ENCODE measurements at regions not wholly inside any gene's neighbourhood (a gene's known extent, or its start where the extent isn't known, plus 50 kb on each side); places are given as distances from the start of the nearest gene placed in this dataset.

- ChIA-PET POLR2A (no interaction called here), CTCF (no interaction called here)
- no peaks in the 10 kb centered on the region for H3K9me2 ChIP-seq
- H3K27me3 ChIP-seq (ENCODE audit: insufficient read depth), result no peaks in the 10 kb centered on the region
- no peak overlapping the region for H3K4me2 ChIP-seq
- no peak overlapping the region for H3K27ac ChIP-seq (ENCODE audit: low read depth in 2 of 2, low read length in 1 of 2)
- no peak overlapping the region for H3K4me3 ChIP-seq (ENCODE audit: low read depth in 2 of 2, low read length in 1 of 2)
- no peaks in the 10 kb centered on the region for H3K36me3 ChIP-seq (replicated peaks in 1 of 2; ENCODE audit: control insufficient read depth in 1 of 2, insufficient read depth in 2 of 2, low read length in 1 of 2)
- WGBS (ENCODE audit: low lambda C conversion rate), result 44% methylated on average over 2 of the region's 2 CpGs
- no peaks in the 10 kb centered on the region for H3K79me2 ChIP-seq (ENCODE audit: insufficient read depth)
- no peak for TF ChIP-seq MXI1 (IDR thresholded peaks at IDR 0.05; ENCODE audit: low read depth, low read length)
- no peak for TF ChIP-seq FOSL2 (IDR thresholded peaks at IDR 0.05; ENCODE audit: borderline replicate concordance, low read depth)
- no peak overlapping the region for H3K9ac ChIP-seq
- no peaks in the 10 kb centered on the region for H3K4me1 ChIP-seq (ENCODE audit: control insufficient read depth in 1 of 2, insufficient read depth in 2 of 2, low read depth in 1 of 2, low read length in 1 of 2)
- DNase-seq, result no peak
- H3F3A ChIP-seq (replicated peaks; ENCODE audit: insufficient read depth), result no peaks in the 10 kb centered on the region
- H4K20me1 ChIP-seq (ENCODE audit: insufficient read depth), result no peaks in the 10 kb centered on the region
- no peak overlapping the region for H2AFZ ChIP-seq (ENCODE audit: low read depth)
- no peaks in the 10 kb centered on the region for H3K9me3 ChIP-seq
These were observed 418.4 kb downstream of the GASK1B start for GRCh38 chr4:157754410-157754809.

- H3K9me3 ChIP-seq, result no peaks in the 10 kb centered on the region
- ChIA-PET POLR2A (no interaction called here), CTCF (no interaction called here)
- no peak overlapping the region for H3K4me2 ChIP-seq
- no peaks in the 10 kb centered on the region for H3F3A ChIP-seq (replicated peaks; ENCODE audit: insufficient read depth)
- H2AFZ ChIP-seq (ENCODE audit: low read depth), result no peak overlapping the region
- 16% methylated on average over 2 of the region's 2 CpGs for WGBS (ENCODE audit: low lambda C conversion rate)
- no peaks in the 10 kb centered on the region for H3K27me3 ChIP-seq (ENCODE audit: insufficient read depth)
- no peaks in the 10 kb centered on the region for H3K79me2 ChIP-seq (ENCODE audit: insufficient read depth)
- H3K4me3 ChIP-seq (ENCODE audit: low read depth in 2 of 2, low read length in 1 of 2), result no peak overlapping the region
- no peaks in the 10 kb centered on the region for H3K36me3 ChIP-seq (replicated peaks in 1 of 2; ENCODE audit: control insufficient read depth in 1 of 2, insufficient read depth in 2 of 2, low read length in 1 of 2)
- no peaks in the 10 kb centered on the region for H3K4me1 ChIP-seq (ENCODE audit: control insufficient read depth in 1 of 2, insufficient read depth in 2 of 2, low read depth in 1 of 2, low read length in 1 of 2)
- no peaks in the 10 kb centered on the region for H3K9me2 ChIP-seq
- no peaks in the 10 kb centered on the region for H4K20me1 ChIP-seq (ENCODE audit: insufficient read depth)
- no peak overlapping the region for H3K9ac ChIP-seq
- TF ChIP-seq RFX5 (IDR thresholded peaks at IDR 0.05; ENCODE audit: low read length) (no peak), RAD21 (IDR thresholded peaks at IDR 0.05; ENCODE audit: low read length) (no peak), NRF1 (IDR thresholded peaks at IDR 0.05; ENCODE audit: low read depth, low read length) (no peak), TAF1 (IDR thresholded peaks at IDR 0.05; ENCODE audit: borderline replicate concordance, low read depth, low read length) (no peak)
- DNase-seq, result no peak
- no peak overlapping the region for H3K27ac ChIP-seq (ENCODE audit: low read depth in 2 of 2, low read length in 1 of 2)
These were observed 421.2 kb downstream of the GASK1B start for GRCh38 chr4:157751631-157752030.

GRCh38 chr4:157741642-157742041 lies 431.2 kb downstream of the GASK1B start:
- H3K9me3 ChIP-seq, result no peaks in the 10 kb centered on the region
- no peaks in the 10 kb centered on the region for H3K4me1 ChIP-seq (ENCODE audit: control insufficient read depth in 1 of 2, insufficient read depth in 2 of 2, low read depth in 1 of 2, low read length in 1 of 2)
- TF ChIP-seq JUND (IDR thresholded peaks at IDR 0.05) (peak; percentile 14; the same call in 1 of the 2 replicates), TEAD4 (IDR thresholded peaks at IDR 0.05; ENCODE audit: borderline replicate concordance, insufficient read depth) (no peak), TAF1 (IDR thresholded peaks at IDR 0.05; ENCODE audit: borderline replicate concordance, low read depth, low read length) (no peak)
- ChIA-PET CTCF (no interaction called here), POLR2A (no interaction called here)
- H3K9me2 ChIP-seq, result no peaks in the 10 kb centered on the region
- WGBS (ENCODE audit: low lambda C conversion rate), result 6% methylated on average over 1 of the region's 1 CpG
- peak overlapping the region in 1 of 2 experiments; percentile 26; a peak in 1 of 4 replicates for H3K27ac ChIP-seq (ENCODE audit: low read depth in 2 of 2, low read length in 1 of 2)
- H3K4me2 ChIP-seq, result no peak overlapping the region
- no peaks in the 10 kb centered on the region for H4K20me1 ChIP-seq (ENCODE audit: insufficient read depth)
- H3K36me3 ChIP-seq (replicated peaks in 1 of 2; ENCODE audit: control insufficient read depth in 1 of 2, insufficient read depth in 2 of 2, low read length in 1 of 2), result no peaks in the 10 kb centered on the region
- no peaks in the 10 kb centered on the region for H3K27me3 ChIP-seq (ENCODE audit: insufficient read depth)
- no peak for DNase-seq
- no peaks in the 10 kb centered on the region for H3F3A ChIP-seq (replicated peaks; ENCODE audit: insufficient read depth)
- no peaks in the 10 kb centered on the region for H3K79me2 ChIP-seq (ENCODE audit: insufficient read depth)
- no peak overlapping the region for H2AFZ ChIP-seq (ENCODE audit: low read depth)
- no peak overlapping the region for H3K4me3 ChIP-seq (ENCODE audit: low read depth in 2 of 2, low read length in 1 of 2)
- H3K9ac ChIP-seq, result no peak overlapping the region
